ENCODE measurements at regions not wholly inside any gene's neighbourhood (a gene's known extent, or its start where the extent isn't known, plus 50 kb on each side); places are given as distances from the start of the nearest gene placed in this dataset.

GRCh38 chr10:64840341-64840740, 1319.1 kb downstream of the REEP3 start:
- TF ChIP-seq CTCF (conservative IDR thresholded peaks at IDR 0.05; ENCODE audit: low read depth, low read length), result no peak
- no peak for TF ChIP-seq EZH2 (IDR thresholded peaks at IDR 0.05; ENCODE audit: borderline replicate concordance, low read depth, low read length, poor library complexity, severe bottlenecking)

Measured in A673 (cell line).